ENCODE measurements at regions not wholly inside any gene's neighbourhood (a gene's known extent, or its start where the extent isn't known, plus 50 kb on each side); places are given as distances from the start of the nearest gene placed in this dataset.

DNA sequence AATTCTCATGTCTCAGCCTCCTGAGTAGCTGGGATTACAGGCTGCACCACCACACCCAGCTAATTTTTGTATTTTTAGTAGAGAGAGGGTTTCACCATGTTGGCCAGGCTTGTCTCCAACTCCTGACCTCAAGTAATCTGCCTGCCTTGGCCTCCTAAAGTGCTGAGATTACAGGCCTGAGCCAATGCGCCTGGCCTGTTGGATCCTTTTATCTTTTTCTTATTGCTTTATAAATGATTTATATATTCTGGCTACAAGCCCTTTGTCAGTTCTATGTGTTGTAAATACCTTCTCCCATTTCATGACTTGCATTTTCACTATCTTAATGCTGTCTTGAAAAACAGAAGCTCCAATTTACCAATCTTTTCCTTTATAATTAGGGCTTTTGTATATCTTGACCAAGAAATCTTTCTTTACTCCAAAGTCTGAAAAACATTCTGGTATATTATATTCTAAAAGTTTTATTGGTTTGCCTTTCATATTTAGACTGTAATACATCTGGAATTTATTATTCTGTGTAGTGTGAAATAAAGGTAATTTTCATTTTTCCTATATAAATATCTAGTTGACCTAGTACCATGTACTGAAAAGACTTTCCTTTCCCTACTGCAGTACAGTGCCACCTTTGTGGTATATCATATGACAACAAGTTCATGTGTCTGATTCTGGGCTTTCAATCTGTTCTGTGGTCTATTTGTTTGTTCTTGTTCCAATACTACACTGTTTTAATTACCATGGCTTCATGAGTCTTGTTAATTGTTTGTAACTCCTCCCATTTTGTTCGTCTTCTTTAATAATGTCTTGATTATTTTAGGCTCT, 52.9 kb upstream of the RNU6-1 start:
- TF ChIP-seq, protein P1, sequence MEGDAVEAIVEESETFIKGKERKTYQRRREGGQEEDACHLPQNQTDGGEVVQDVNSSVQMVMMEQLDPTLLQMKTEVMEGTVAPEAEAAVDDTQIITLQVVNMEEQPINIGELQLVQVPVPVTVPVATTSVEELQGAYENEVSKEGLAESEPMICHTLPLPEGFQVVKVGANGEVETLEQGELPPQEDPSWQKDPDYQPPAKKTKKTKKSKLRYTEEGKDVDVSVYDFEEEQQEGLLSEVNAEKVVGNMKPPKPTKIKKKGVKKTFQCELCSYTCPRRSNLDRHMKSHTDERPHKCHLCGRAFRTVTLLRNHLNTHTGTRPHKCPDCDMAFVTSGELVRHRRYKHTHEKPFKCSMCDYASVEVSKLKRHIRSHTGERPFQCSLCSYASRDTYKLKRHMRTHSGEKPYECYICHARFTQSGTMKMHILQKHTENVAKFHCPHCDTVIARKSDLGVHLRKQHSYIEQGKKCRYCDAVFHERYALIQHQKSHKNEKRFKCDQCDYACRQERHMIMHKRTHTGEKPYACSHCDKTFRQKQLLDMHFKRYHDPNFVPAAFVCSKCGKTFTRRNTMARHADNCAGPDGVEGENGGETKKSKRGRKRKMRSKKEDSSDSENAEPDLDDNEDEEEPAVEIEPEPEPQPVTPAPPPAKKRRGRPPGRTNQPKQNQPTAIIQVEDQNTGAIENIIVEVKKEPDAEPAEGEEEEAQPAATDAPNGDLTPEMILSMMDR (IDR thresholded peaks at IDR 0.05; ENCODE audit: low read depth, low read length, missing control alignments) = no peak
- H3K4me3 ChIP-seq (replicated peaks; ENCODE audit: low read depth, low read length) = no peak overlapping the region
- no peak for DNase-seq (ENCODE audit: extremely low read depth, low read depth)

- TF ChIP-seq, protein P1 (IDR thresholded peaks at IDR 0.05; ENCODE audit: low read depth, low read length, missing control alignments) = no peak
These were observed 55.4 kb upstream of the RNU6-1 start for GRCh38 chr15:67895237-67895636.

GRCh38 chr15:67897646-67898339, 57.9 kb upstream of the RNU6-1 start:
- no peak for DNase-seq (ENCODE audit: extremely low read depth, low read depth)
- TF ChIP-seq, protein P1 (IDR thresholded peaks at IDR 0.05; ENCODE audit: low read depth, low read length, missing control alignments) = no peak
- H3K4me3 ChIP-seq (replicated peaks; ENCODE audit: low read depth, low read length) = no peak overlapping the region

More at GRCh38 chr15:67895237-67895636, 55.4 kb upstream of the RNU6-1 start:
- no peak for DNase-seq (ENCODE audit: extremely low read depth, low read depth)
- H3K4me3 ChIP-seq (replicated peaks; ENCODE audit: low read depth, low read length) = no peak overlapping the region

GRCh38 chr15:67899596-67900283, 59.9 kb upstream of the RNU6-1 start:
- no peak overlapping the region for H3K4me3 ChIP-seq (replicated peaks; ENCODE audit: low read depth, low read length)
- TF ChIP-seq, protein P1 (IDR thresholded peaks at IDR 0.05; ENCODE audit: low read depth, low read length, missing control alignments) = no peak
- no peak for DNase-seq (ENCODE audit: extremely low read depth, low read depth)

DNA sequence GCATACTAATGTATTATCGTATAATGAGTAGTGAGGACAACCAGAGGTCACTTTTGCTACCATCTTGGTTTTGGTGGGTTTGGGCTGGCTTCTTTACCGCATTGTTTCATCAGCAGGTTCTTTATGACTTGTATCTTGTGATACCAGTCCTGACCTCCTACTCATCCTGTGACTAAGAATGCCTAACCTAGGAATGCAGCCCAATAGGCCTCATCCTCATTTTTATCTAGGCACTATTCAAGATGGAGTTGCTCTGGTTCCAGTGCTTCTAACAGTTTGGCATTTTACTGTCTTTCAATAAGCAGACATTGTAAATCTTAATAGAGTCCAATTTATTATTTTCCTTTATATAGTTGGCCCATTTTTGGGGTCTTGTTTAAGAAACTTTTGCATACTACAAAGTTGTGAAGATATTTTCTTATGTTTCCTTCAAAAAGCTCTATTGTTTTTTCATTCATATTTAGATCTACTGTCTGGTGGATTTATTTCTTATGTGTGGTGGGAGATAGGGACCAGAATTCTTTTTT, 60.8 kb upstream of the RNU6-1 start:
- DNase-seq (ENCODE audit: extremely low read depth, low read depth) = no peak
- no peak overlapping the region for H3K4me3 ChIP-seq (replicated peaks; ENCODE audit: low read depth, low read length)
- TF ChIP-seq, protein P1 (IDR thresholded peaks at IDR 0.05; ENCODE audit: low read depth, low read length, missing control alignments) = no peak

DNA sequence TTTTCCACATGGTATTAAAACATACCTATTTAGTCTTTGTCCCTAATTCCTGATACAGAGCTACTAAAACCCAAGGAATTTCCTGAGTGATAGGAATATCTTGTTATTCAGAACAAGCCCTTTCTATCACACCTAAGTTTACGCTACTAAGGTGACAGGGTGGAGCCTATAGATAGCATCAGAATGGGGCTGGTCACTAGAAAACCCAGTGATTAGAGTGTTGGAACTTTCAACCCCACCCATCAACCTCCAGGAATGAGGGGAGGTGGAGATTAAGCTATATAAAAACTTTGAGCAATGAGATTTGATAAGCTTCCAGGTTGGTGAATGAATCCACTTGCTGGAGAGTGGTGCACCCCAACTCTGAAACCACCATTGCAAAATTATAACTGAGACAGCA, 62.1 kb upstream of the RNU6-1 start:
- no peak overlapping the region for H3K4me3 ChIP-seq (replicated peaks; ENCODE audit: low read depth, low read length)
- TF ChIP-seq, protein P1 (IDR thresholded peaks at IDR 0.05; ENCODE audit: low read depth, low read length, missing control alignments) = no peak
- no peak for DNase-seq (ENCODE audit: extremely low read depth, low read depth)

Measured in HFF-Myc (cell line).